Neural cell (in vitro differentiated cells): ENCODE measurements at regions not wholly inside any gene's neighbourhood (a gene's known extent, or its start where the extent isn't known, plus 50 kb on each side); places are given as distances from the start of the nearest gene placed in this dataset.

Source experiments
- H2AFZ ChIP-seq: fragments of 200-600, 300-800 bp; sonication (generic), shearing (Covaris generic); 2 replicates; pipeline ENCODE4 v1.6.0; 2014; ENCODE audit warnings: low read depth, mild to moderate bottlenecking, antibody characterized with exemption, low read length, moderate library complexity
- H3F3A ChIP-seq: fragments of 200-600 bp; shearing (Covaris generic); 2 replicates; pipeline ENCODE4 v1.6.1; 2016; ENCODE audit warnings: mild to moderate bottlenecking, moderate library complexity, mixed read lengths, antibody characterized with exemption, low read length; ENCODE audit not compliant: insufficient read depth, poor library complexity, severe bottlenecking
- H3K27ac ChIP-seq: fragments of 200-600, 300-800 bp; sonication (generic), shearing (Covaris generic); 2 replicates; pipeline ENCODE4 v1.5.1; 2014; ENCODE audit warnings: mild to moderate bottlenecking, low read length, moderate library complexity
- H3K27me3 ChIP-seq: fragments of 300-800, 200-600 bp; sonication (generic), shearing (Covaris generic); 2 replicates; pipeline ENCODE4 v1.6.0; 2014; ENCODE audit warnings: mild to moderate bottlenecking, low read depth, low read length, moderate library complexity; ENCODE audit not compliant: insufficient read depth
- H3K36me3 ChIP-seq: fragments of 300-800, 200-600 bp; sonication (generic), shearing (Covaris generic); 2 replicates; pipeline ENCODE4 v1.5.1; 2014; ENCODE audit warnings: mild to moderate bottlenecking, antibody characterized with exemption, low read length, moderate library complexity; ENCODE audit not compliant: insufficient read depth
- H3K4me2 ChIP-seq: fragments of 300-800, 200-600 bp; sonication (generic), shearing (Covaris generic); 2 replicates; pipeline ENCODE4 v1.6.0; 2014; ENCODE audit warnings: mild to moderate bottlenecking, low read length
- H3K4me3 ChIP-seq: fragments of 300-800, 200-600 bp; sonication (generic), shearing (Covaris generic); 2 replicates; pipeline ENCODE4 v1.5.1; 2014; ENCODE audit warnings: mild to moderate bottlenecking, low read length, moderate library complexity
- H3K79me2 ChIP-seq: fragments of 200-600 bp; shearing (Covaris generic); replicated peaks from 2 replicates; pipeline ENCODE4 v1.6.0; 2014; ENCODE audit warnings: mild to moderate bottlenecking, low read length, moderate library complexity; ENCODE audit not compliant: insufficient read depth
- H3K9ac ChIP-seq: fragments of 300-800, 200-600 bp; sonication (generic), shearing (Covaris generic); 2 replicates; pipeline ENCODE4 v1.6.1; 2016; ENCODE audit warnings: mild to moderate bottlenecking, low read length, mixed read lengths
- H3K9me2 ChIP-seq: fragments of 200-600 bp; shearing (Covaris generic); 2 replicates; pipeline ENCODE4 v1.6.1; 2016; ENCODE audit warnings: mild to moderate bottlenecking, low read length, mixed read lengths; ENCODE audit not compliant: insufficient read depth
- H3K9me3 ChIP-seq: fragments of 200-600, 300-800 bp; sonication (generic), shearing (Covaris generic); 2 replicates; pipeline ENCODE4 v1.6.1; 2016; ENCODE audit warnings: mild to moderate bottlenecking, mixed run types, low read length, moderate library complexity, mixed read lengths
- H4K20me1 ChIP-seq: fragments of 200-600 bp; shearing (Covaris generic); 2 replicates; pipeline ENCODE4 v1.6.1; 2016; ENCODE audit warnings: mild to moderate bottlenecking, mixed run types; ENCODE audit not compliant: insufficient read depth
- EP300 ChIP-seq: fragments of 450-650 bp; conservative IDR thresholded peaks from 2 replicates; pipeline ENCODE4 v1.6.1; 2014; ENCODE audit warnings: antibody characterized with exemption, mild to moderate bottlenecking, moderate library complexity; ENCODE audit not compliant: poor library complexity, severe bottlenecking
- EZH2 ChIP-seq: fragments of 200-600, 300-800 bp; shearing (Covaris generic), sonication (generic); IDR thresholded peaks from 2 replicates; pipeline ENCODE4 v1.6.1; 2014; ENCODE audit warnings: antibody characterized with exemption, low read length, borderline replicate concordance, mild to moderate bottlenecking; ENCODE audit not compliant: insufficient read depth, poor library complexity, severe bottlenecking
- MXI1 ChIP-seq: fragments of 450-650 bp; conservative IDR thresholded peaks from 2 replicates; pipeline ENCODE4 v1.6.1; 2014; ENCODE audit warnings: antibody characterized with exemption, mild to moderate bottlenecking; ENCODE audit not compliant: poor library complexity, severe bottlenecking
- POLR2AphosphoS5 ChIP-seq: IDR thresholded peaks from 2 replicates; pipeline ENCODE4 v1.6.1; 2012
- RAD21 ChIP-seq: fragments of 450-650 bp; conservative IDR thresholded peaks from 2 replicates; pipeline ENCODE4 v1.6.1; 2014; ENCODE audit warnings: antibody characterized with exemption, mild to moderate bottlenecking, moderate library complexity
- SMC3 ChIP-seq: fragments of 450-650 bp; conservative IDR thresholded peaks from 2 replicates; pipeline ENCODE4 v1.6.1; 2014; ENCODE audit warnings: antibody characterized with exemption, mild to moderate bottlenecking, moderate library complexity; ENCODE audit not compliant: poor library complexity
- TAF1 ChIP-seq: IDR thresholded peaks from 2 replicates; pipeline ENCODE4 v1.6.1; 2012; ENCODE audit warnings: low read depth
- TF ChIP-seq, protein P1 (sequence below): IDR thresholded peaks from 2 replicates; pipeline ENCODE4 v1.6.1; 2012; ENCODE audit warnings: borderline replicate concordance
- TF ChIP-seq, protein P2 (sequence below): fragments of 450-650 bp; IDR thresholded peaks from 2 replicates; pipeline ENCODE4 v1.5.1; 2014; ENCODE audit warnings: antibody characterized with exemption, mild to moderate bottlenecking, moderate library complexity; ENCODE audit not compliant: poor library complexity, severe bottlenecking

DNA sequence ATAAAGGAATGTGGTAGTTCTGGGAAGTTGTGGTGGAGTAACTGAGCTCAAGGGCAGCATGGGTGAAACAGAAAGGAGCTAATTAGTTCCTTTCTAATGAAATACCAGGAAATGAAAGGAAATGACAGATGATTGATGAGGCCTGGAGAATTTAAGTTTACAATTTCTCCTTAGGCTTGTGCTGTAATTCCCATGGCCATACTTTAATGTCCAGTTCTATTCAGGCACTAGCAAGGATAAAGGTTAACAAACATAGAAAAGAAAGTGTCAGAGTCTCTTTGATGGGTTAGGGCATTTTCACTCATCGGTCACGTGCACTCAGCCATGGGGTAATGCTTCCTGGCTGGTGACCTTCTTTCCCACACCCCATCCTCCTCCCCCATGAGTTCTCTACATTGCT is 70.3 kb downstream of the CTSL start:
- H4K20me1 ChIP-seq: no peaks in the 10 kb centered on the region
- H2AFZ ChIP-seq: no peak overlapping the region
- no peak overlapping the region for H3K4me3 ChIP-seq
- H3K27ac ChIP-seq: no peak overlapping the region
- H3F3A ChIP-seq: no peaks in the 10 kb centered on the region
- no peaks in the 10 kb centered on the region for H3K9me3 ChIP-seq
- H3K9ac ChIP-seq: no peak overlapping the region
- H3K9me2 ChIP-seq: no peaks in the 10 kb centered on the region
- no peaks in the 10 kb centered on the region for H3K36me3 ChIP-seq
- TF ChIP-seq POLR2AphosphoS5 (no peak), MXI1 (no peak)
- H3K79me2 ChIP-seq: no peaks in the 10 kb centered on the region
- no peaks in the 10 kb centered on the region for H3K27me3 ChIP-seq
- H3K4me2 ChIP-seq: no peak overlapping the region

DNA sequence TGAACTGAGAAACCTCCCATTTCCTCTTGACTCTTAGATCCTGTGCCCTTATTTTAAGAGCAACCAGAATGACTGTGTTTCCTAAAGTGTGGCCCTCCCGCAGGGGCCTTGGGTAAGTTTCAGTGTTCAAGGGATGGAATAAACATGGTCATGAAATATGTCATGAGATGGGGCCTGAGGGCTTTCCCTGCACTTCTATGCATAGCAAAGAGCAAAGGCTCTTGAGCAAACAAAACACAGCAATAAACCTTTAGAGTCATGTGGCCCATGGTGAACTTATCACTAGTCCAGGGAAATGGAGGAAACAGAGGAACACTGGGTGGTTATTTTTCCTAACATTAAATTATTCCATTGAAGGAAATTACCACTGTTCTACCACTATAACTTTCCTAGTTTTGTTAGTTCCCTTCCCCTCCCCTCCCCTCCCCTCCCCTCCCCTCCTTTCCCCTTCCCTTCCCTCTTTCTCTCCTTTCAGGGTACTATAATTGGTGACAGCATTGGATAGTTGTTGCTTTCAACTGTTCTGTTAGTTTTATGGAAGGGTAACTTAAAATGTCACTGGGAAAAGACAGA is 72.4 kb downstream of the CTSL start:
- no peak overlapping the region for H3K9ac ChIP-seq
- no peaks in the 10 kb centered on the region for H3K27me3 ChIP-seq
- no peak overlapping the region for H3K4me3 ChIP-seq
- TF ChIP-seq EP300: no peak
- no peak for TF ChIP-seq EZH2
- TF ChIP-seq, protein P1, sequence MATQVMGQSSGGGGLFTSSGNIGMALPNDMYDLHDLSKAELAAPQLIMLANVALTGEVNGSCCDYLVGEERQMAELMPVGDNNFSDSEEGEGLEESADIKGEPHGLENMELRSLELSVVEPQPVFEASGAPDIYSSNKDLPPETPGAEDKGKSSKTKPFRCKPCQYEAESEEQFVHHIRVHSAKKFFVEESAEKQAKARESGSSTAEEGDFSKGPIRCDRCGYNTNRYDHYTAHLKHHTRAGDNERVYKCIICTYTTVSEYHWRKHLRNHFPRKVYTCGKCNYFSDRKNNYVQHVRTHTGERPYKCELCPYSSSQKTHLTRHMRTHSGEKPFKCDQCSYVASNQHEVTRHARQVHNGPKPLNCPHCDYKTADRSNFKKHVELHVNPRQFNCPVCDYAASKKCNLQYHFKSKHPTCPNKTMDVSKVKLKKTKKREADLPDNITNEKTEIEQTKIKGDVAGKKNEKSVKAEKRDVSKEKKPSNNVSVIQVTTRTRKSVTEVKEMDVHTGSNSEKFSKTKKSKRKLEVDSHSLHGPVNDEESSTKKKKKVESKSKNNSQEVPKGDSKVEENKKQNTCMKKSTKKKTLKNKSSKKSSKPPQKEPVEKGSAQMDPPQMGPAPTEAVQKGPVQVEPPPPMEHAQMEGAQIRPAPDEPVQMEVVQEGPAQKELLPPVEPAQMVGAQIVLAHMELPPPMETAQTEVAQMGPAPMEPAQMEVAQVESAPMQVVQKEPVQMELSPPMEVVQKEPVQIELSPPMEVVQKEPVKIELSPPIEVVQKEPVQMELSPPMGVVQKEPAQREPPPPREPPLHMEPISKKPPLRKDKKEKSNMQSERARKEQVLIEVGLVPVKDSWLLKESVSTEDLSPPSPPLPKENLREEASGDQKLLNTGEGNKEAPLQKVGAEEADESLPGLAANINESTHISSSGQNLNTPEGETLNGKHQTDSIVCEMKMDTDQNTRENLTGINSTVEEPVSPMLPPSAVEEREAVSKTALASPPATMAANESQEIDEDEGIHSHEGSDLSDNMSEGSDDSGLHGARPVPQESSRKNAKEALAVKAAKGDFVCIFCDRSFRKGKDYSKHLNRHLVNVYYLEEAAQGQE: no peak
- no peak for TF ChIP-seq TAF1
- no peak for TF ChIP-seq MXI1
- TF ChIP-seq, protein P2, sequence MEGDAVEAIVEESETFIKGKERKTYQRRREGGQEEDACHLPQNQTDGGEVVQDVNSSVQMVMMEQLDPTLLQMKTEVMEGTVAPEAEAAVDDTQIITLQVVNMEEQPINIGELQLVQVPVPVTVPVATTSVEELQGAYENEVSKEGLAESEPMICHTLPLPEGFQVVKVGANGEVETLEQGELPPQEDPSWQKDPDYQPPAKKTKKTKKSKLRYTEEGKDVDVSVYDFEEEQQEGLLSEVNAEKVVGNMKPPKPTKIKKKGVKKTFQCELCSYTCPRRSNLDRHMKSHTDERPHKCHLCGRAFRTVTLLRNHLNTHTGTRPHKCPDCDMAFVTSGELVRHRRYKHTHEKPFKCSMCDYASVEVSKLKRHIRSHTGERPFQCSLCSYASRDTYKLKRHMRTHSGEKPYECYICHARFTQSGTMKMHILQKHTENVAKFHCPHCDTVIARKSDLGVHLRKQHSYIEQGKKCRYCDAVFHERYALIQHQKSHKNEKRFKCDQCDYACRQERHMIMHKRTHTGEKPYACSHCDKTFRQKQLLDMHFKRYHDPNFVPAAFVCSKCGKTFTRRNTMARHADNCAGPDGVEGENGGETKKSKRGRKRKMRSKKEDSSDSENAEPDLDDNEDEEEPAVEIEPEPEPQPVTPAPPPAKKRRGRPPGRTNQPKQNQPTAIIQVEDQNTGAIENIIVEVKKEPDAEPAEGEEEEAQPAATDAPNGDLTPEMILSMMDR: no peak
- TF ChIP-seq POLR2AphosphoS5: no peak
- TF ChIP-seq SMC3: no peak
- TF ChIP-seq RAD21: no peak
- H4K20me1 ChIP-seq: no peaks in the 10 kb centered on the region
- no peak overlapping the region for H2AFZ ChIP-seq
- H3K4me2 ChIP-seq: no peak overlapping the region
- H3K9me3 ChIP-seq: no peaks in the 10 kb centered on the region
- no peaks in the 10 kb centered on the region for H3K36me3 ChIP-seq
- H3F3A ChIP-seq: no peaks in the 10 kb centered on the region
- no peaks in the 10 kb centered on the region for H3K79me2 ChIP-seq
- no peaks in the 10 kb centered on the region for H3K9me2 ChIP-seq
- no peak overlapping the region for H3K27ac ChIP-seq

DNA sequence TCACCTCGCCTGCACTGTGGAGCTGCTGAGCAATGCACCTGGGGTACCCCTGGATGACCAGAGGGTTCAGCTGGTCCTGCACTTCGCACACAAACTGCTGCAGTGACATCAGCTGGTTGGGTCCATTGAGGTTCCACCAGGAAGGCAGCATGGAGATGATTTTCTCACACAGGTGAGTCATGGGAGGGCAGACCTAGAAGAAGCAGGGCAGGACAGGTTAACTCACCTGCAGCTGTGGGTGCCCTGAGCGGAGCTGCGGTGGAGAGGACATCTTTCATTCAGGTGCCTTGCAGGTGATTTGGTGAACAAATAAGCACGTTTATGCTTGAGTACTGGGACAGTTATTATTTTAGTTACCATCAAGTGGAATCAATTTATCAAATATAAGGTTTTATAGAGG is 73.6 kb downstream of the CTSL start:
- H3K4me3 ChIP-seq: no peak overlapping the region
- no peaks in the 10 kb centered on the region for H3K27me3 ChIP-seq
- H3K9ac ChIP-seq: no peak overlapping the region

More for the DNA sequence above, 73.6 kb downstream of the CTSL start:
- Histone ChIP-seq H2AFZ (no peak overlapping the region), H4K20me1 (no peaks in the 10 kb centered on the region), H3K4me2 (no peak overlapping the region), H3K27ac (no peak overlapping the region), H3F3A (no peaks in the 10 kb centered on the region), H3K9me3 (no peaks in the 10 kb centered on the region), H3K79me2 (no peaks in the 10 kb centered on the region), H3K9me2 (no peaks in the 10 kb centered on the region), H3K36me3 (no peaks in the 10 kb centered on the region)
- no peak for TF ChIP-seq SMC3
- TF ChIP-seq, protein P1: no peak
- no peak for TF ChIP-seq RAD21
- TF ChIP-seq POLR2AphosphoS5: no peak
- TF ChIP-seq, protein P2: no peak
- TF ChIP-seq EZH2: no peak
- no peak for TF ChIP-seq MXI1
- no peak for TF ChIP-seq EP300
- no peak for TF ChIP-seq TAF1
